Left ventricle myocardium inferior (tissue), 1 donor: ENCODE measurements at regions not wholly inside any gene's neighbourhood (a gene's known extent, or its start where the extent isn't known, plus 50 kb on each side); places are given as distances from the start of the nearest gene placed in this dataset.
"Not testable (repeated sequence)": the region's sequence is repeated elsewhere in the genome, so short reads cannot be mapped to it uniquely, and the experiment has no call there.

Experiments
- DNase-seq: peaks from one replicate; pipeline ENCODE4 v3.0.0-alpha.2; 2020
- H3K27ac ChIP-seq: fragments of 200-600 bp; replicated peaks from 2 replicates; pipeline ENCODE4 v1.8.0; 2021
- H3K27me3 ChIP-seq: fragments of 200-600 bp; 2 replicates; pipeline ENCODE4 v1.8.0; 2021; ENCODE audit warnings: low read depth
- H3K36me3 ChIP-seq: fragments of 200-600 bp; 2 replicates; pipeline ENCODE4 v1.8.0; 2021
- H3K4me1 ChIP-seq: fragments of 200-600 bp; 2 replicates; pipeline ENCODE4 v1.8.0; 2021
- H3K4me3 ChIP-seq: fragments of 200-600 bp; 2 replicates; pipeline ENCODE4 v1.8.0; 2021; ENCODE audit warnings: mild to moderate bottlenecking, moderate library complexity
- H3K9me3 ChIP-seq: fragments of 200-600 bp; replicated peaks from 2 replicates; pipeline ENCODE4 v1.8.0; 2021
- intact Hi-C: fragments of 100-400 bp; cut with micrococcal nuclease; formaldehyde crosslinking; loops from one replicate; pipeline ENCODE4 v1.11.0; 2022
- TF ChIP-seq, protein P1 (sequence below): fragments of 200-600 bp; IDR thresholded peaks from 2 replicates; pipeline ENCODE4 v1.8.0; 2021; ENCODE audit warnings: antibody characterized with exemption, mild to moderate bottlenecking, borderline replicate concordance
- donor health status: DM: no; HTN: yes; CAD: no; lungs with severe emphysema.

DNA sequence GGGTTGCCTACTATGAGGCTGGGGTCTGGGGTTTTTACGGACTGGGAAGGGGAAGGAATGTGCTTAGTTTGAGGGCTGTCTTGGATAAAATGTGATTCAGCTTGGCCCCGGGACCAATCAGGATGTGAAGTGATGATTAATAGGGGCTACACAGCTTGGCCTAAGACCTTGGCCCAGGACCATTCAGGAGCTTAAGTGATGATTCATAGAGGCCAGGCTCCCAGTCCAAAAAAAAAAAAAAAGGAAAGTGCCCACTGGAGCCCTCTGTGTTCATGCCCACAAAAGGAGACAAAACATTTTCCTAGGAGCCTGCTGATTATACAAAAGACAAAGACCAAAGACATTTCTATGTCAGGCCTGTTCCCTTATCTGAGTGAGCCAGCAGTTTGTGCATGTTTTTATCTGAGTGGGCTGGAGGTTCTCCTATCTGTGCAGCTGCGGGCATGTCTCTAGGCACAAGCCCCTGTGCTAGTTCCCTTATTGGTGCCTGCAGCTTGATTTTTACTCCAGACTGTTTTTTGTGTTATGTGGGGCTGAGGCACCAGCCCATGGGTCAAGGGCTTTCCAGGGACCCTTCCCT lies 898.2 kb upstream of the GOT2 start:
- no peaks in the 10 kb centered on the region for H3K36me3 ChIP-seq
- peaks cover 15% of the 10 kb centered on the region for H3K9me3 ChIP-seq
- no peak for DNase-seq
- intact Hi-C loops, result no loop called here
- no peak overlapping the region for H3K4me3 ChIP-seq
- no peak overlapping the region for H3K27ac ChIP-seq
- no peaks in the 10 kb centered on the region for H3K27me3 ChIP-seq
- TF ChIP-seq, protein P1, sequence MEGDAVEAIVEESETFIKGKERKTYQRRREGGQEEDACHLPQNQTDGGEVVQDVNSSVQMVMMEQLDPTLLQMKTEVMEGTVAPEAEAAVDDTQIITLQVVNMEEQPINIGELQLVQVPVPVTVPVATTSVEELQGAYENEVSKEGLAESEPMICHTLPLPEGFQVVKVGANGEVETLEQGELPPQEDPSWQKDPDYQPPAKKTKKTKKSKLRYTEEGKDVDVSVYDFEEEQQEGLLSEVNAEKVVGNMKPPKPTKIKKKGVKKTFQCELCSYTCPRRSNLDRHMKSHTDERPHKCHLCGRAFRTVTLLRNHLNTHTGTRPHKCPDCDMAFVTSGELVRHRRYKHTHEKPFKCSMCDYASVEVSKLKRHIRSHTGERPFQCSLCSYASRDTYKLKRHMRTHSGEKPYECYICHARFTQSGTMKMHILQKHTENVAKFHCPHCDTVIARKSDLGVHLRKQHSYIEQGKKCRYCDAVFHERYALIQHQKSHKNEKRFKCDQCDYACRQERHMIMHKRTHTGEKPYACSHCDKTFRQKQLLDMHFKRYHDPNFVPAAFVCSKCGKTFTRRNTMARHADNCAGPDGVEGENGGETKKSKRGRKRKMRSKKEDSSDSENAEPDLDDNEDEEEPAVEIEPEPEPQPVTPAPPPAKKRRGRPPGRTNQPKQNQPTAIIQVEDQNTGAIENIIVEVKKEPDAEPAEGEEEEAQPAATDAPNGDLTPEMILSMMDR, result no peak
- no peaks in the 10 kb centered on the region for H3K4me1 ChIP-seq

DNA sequence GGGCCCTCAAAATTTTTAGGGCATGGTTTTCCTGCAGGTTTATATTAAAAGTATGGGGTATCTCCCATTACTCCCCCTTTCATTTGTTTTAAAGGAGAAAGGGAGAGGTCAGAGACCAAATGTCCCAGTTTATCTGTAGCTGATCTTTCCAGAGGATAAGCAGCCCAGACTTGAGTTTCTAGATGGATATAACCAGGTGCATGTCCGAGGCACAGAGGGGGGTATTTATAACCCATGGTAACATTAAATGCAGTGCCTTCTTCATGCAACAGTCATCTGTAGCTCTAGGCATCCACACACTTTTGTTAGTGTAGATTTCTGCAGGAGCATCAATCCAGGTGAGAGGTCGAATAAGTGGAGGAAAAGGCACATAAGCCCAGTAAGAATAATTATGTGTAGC lies 890.3 kb upstream of the GOT2 start:
- H3K4me3 ChIP-seq, intact Hi-C loops, H3K27ac ChIP-seq, H3K9me3 ChIP-seq, DNase-seq, H3K27me3 ChIP-seq, H3K4me1 ChIP-seq, H3K36me3 ChIP-seq: not testable (repeated sequence)

DNA sequence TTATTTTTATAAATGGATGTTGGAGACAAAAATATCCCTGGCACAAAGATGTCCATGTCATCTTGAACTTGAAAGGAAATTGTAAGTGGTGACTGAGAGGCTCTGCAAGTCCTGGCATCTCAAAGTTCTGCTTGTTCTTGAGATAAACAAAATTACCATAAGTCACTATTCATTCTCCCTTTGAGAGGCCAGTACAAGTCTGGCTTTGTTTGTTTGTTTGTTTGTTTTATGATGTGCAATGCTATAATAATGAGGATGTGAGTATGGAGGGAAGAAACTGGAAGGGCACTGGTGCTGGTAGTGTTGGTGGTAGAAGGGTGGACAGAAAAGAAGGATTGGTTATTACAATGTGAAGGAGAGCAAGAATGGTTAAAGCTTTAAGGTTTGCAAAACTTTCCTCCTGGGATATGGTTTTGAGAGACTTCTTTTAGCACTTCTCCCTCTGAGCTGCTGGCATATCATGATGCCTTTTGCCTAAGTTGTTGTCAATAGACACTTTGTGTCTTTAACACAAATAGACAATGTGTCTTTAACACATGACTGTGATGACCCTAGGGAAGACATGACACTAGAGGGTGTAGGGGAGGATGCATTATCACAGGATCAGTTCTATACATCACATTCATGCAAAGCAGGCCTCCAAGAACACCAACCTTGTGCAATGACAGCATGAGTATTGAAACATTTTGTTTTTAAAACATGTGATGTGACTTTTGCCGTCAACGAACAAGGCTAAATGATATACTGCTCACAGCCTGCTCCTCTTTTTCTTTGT lies 880.5 kb upstream of the GOT2 start:
- TF ChIP-seq, protein P1, result no peak
- no peak for DNase-seq
- no peaks in the 10 kb centered on the region for H3K36me3 ChIP-seq
- intact Hi-C loops, result no loop called here
- no peaks in the 10 kb centered on the region for H3K27me3 ChIP-seq
- no peak overlapping the region for H3K4me3 ChIP-seq
- H3K9me3 ChIP-seq, result no peaks in the 10 kb centered on the region
- no peaks in the 10 kb centered on the region for H3K4me1 ChIP-seq
- H3K27ac ChIP-seq, result no peak overlapping the region

DNA sequence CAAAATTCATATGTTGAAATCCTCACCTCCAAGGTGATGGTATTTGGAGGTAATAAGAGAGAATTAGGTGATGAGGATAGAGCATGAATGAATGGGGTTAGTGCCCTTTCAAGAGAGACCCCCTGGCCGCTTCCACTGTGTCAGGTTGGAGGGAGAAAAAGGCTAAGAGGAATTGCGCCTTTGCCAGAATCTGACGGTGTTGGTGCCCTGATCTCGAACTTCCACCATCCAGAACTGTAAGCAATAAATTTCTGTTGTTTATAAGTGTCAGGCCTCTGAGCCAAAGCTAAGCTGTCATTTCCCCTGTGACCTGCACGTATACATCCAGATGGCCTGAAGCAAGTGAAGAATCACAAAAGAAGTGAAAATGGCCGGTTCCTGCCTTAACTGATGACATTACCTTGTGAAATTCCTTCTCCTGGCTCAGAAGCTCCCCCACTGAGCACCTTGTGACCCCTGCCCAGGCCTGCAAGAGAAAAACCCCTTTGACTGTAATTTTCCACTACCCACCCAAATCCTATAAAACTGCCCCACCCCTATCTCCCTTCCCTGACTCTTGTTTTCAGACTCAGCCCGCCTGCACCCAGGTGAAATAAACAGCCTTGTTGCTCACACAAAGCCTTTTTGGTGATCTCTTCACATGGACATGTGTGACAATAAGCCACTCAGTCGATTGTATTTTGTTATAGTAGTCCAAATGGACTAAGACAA lies 878.9 kb upstream of the GOT2 start:
- intact Hi-C loops, DNase-seq, H3K36me3 ChIP-seq, H3K4me1 ChIP-seq, H3K27ac ChIP-seq, H3K4me3 ChIP-seq, H3K9me3 ChIP-seq, H3K27me3 ChIP-seq: not testable (repeated sequence)

DNA sequence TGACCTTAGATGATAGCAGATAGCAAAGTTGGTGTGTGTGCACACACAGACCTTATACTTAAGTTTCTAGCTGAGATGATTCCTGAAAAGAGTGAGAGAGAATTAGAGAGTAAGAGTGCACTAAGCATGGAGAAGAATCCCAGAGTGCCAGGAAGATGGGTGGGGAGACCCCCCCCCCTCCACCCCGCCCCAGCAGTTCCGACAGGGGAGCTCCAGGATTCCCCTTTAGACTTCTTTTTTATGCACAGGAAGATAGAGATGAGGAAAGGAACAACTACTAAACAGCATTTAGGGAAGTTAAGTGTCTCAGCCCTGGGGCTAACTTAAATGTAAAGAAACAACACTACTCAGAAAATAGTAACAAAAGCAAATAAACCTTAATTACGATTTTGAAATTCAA lies 878.0 kb upstream of the GOT2 start:
- H3K9me3 ChIP-seq, result no peaks in the 10 kb centered on the region
- intact Hi-C loops, result no loop called here
- TF ChIP-seq, protein P1, result no peak

DNA sequence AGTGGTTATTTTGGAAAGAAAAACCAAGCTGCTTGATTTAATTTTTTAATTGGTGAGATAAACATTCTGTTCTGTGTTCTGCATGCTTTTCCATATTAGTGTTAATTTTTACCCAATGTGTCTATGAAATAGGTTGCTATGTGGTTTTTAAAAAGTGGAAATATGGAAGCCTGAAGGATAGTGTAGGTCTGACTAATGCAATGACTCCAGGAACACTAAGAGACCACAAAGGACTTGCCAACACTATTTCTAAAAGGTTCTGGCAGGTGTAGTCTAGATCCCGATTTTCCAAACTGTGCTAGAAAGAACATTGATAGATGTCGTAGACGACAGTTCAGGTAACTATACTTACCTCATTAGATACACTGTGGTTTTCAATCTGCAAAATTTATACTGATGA lies 877.4 kb upstream of the GOT2 start:
- Histone ChIP-seq H3K36me3 (no peaks in the 10 kb centered on the region), H3K27ac (no peak overlapping the region), H3K27me3 (no peaks in the 10 kb centered on the region), H3K4me1 (no peaks in the 10 kb centered on the region), H3K4me3 (no peak overlapping the region), H3K9me3 (no peaks in the 10 kb centered on the region)
- TF ChIP-seq, protein P1, result no peak
- intact Hi-C loops, result no loop called here
- no peak for DNase-seq

More for the DNA sequence above, 878.0 kb upstream of the GOT2 start:
- no peaks in the 10 kb centered on the region for H3K36me3 ChIP-seq
- DNase-seq, result no peak
- no peak overlapping the region for H3K4me3 ChIP-seq
- no peaks in the 10 kb centered on the region for H3K27me3 ChIP-seq
- H3K27ac ChIP-seq, result no peak overlapping the region
- no peaks in the 10 kb centered on the region for H3K4me1 ChIP-seq
